ENCODE measurements at regions not wholly inside any gene's neighbourhood (a gene's known extent, or its start where the extent isn't known, plus 50 kb on each side); places are given as distances from the start of the nearest gene placed in this dataset.

GRCh38 chr9:129320575-129321285 lies 142.7 kb upstream of the IER5L start:
- WGBS, 2 donors = 8 to 14% methylated on average over 21 to 46 of the region's 46 CpGs
- Histone ChIP-seq H3K9me3 (no peaks in the 10 kb centered on the region), H3K36me3 (no peaks in the 10 kb centered on the region), H3K27me3 (no peaks in the 10 kb centered on the region), H3K4me1 (peaks cover 35 to 71% (median 41%) of the 10 kb centered on the region in 4 donors), H3K27ac (peak overlapping the region; percentile 77 to 91 (median 85)), H3K4me3 (peak overlapping the region in 3 of 4 donors; percentile 26 to 53 (median 45))
- DNase-seq (peak; percentile 82 to 90), ATAC-seq (ENCODE audit: low FRiP score in 2 of 2) (peak; percentile 73 to 78)
- peak in 2 of 4 donors; percentile 5 to 73 for TF ChIP-seq EP300 (IDR thresholded peaks at IDR 0.05)
- peak; percentile 48 to 62 for TF ChIP-seq POLR2AphosphoS5 (IDR thresholded peaks at IDR 0.05)
- TF ChIP-seq, protein P1, sequence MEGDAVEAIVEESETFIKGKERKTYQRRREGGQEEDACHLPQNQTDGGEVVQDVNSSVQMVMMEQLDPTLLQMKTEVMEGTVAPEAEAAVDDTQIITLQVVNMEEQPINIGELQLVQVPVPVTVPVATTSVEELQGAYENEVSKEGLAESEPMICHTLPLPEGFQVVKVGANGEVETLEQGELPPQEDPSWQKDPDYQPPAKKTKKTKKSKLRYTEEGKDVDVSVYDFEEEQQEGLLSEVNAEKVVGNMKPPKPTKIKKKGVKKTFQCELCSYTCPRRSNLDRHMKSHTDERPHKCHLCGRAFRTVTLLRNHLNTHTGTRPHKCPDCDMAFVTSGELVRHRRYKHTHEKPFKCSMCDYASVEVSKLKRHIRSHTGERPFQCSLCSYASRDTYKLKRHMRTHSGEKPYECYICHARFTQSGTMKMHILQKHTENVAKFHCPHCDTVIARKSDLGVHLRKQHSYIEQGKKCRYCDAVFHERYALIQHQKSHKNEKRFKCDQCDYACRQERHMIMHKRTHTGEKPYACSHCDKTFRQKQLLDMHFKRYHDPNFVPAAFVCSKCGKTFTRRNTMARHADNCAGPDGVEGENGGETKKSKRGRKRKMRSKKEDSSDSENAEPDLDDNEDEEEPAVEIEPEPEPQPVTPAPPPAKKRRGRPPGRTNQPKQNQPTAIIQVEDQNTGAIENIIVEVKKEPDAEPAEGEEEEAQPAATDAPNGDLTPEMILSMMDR (IDR thresholded peaks at IDR 0.05) = peak in 2 of 6 experiments; percentile 40 to 50
- TF ChIP-seq POLR2A (IDR thresholded peaks at IDR 0.05) = peak in 3 of 4 donors; percentile 43 to 77 (median 57)

GRCh38 chr9:129319938-129320481 lies 141.9 kb upstream of the IER5L start:
- ATAC-seq (ENCODE audit: low FRiP score in 2 of 2) = no peak
- peaks cover 35 to 78% (median 47%) of the 10 kb centered on the region in 4 donors for H3K4me1 ChIP-seq
- no peaks in the 10 kb centered on the region for H3K36me3 ChIP-seq
- peak overlapping the region; percentile 77 to 91 (median 85) for H3K27ac ChIP-seq
- peak in 1 of 2 donors; percentile 72 for DNase-seq
- WGBS, 2 donors = 32 to 50% methylated on average over 7 to 14 of the region's 14 CpGs
- H3K27me3 ChIP-seq = no peaks in the 10 kb centered on the region
- no peaks in the 10 kb centered on the region for H3K9me3 ChIP-seq
- no peak for TF ChIP-seq EP300 (IDR thresholded peaks at IDR 0.05)
- TF ChIP-seq, protein P1 (IDR thresholded peaks at IDR 0.05) = no peak
- no peak for TF ChIP-seq POLR2A (IDR thresholded peaks at IDR 0.05)
- no peak for TF ChIP-seq POLR2AphosphoS5 (IDR thresholded peaks at IDR 0.05)
- peak overlapping the region in 3 of 4 donors; percentile 26 to 53 (median 45) for H3K4me3 ChIP-seq

GRCh38 chr9:129319076-129319937 lies 141.2 kb upstream of the IER5L start:
- Histone ChIP-seq H3K27me3 (no peaks in the 10 kb centered on the region), H3K36me3 (no peaks in the 10 kb centered on the region), H3K4me1 (peaks cover 35 to 78% (median 48%) of the 10 kb centered on the region in 4 donors), H3K27ac (peak overlapping the region; percentile 77 to 91 (median 85)), H3K9me3 (no peaks in the 10 kb centered on the region), H3K4me3 (no peak overlapping the region)
- WGBS, 2 donors = 82 to 84% methylated on average over 25 to 30 of the region's 30 CpGs
- no peak for TF ChIP-seq POLR2A (IDR thresholded peaks at IDR 0.05)
- ATAC-seq (ENCODE audit: low FRiP score in 2 of 2) (no peak), DNase-seq (peak in 1 of 2 donors; percentile 17)

- peak overlapping the region in 3 of 4 donors; percentile 77 to 91 (median 87) for H3K27ac ChIP-seq
- H3K4me1 ChIP-seq = peaks cover 35 to 72% (median 48%) of the 10 kb centered on the region in 4 donors
- 81 to 88% methylated on average over 10 to 16 of the region's 16 CpGs for WGBS, 2 donors
- ATAC-seq (ENCODE audit: low FRiP score in 2 of 2) = no peak
- no peaks in the 10 kb centered on the region for H3K36me3 ChIP-seq
- DNase-seq = peak in 1 of 2 donors; percentile 19
- H3K4me3 ChIP-seq = no peak overlapping the region
- H3K27me3 ChIP-seq = no peaks in the 10 kb centered on the region
- no peaks in the 10 kb centered on the region for H3K9me3 ChIP-seq
- TF ChIP-seq EP300 (IDR thresholded peaks at IDR 0.05) = no peak
- no peak for TF ChIP-seq POLR2AphosphoS5 (IDR thresholded peaks at IDR 0.05)
- TF ChIP-seq POLR2A (IDR thresholded peaks at IDR 0.05) = no peak
- TF ChIP-seq, protein P1 (IDR thresholded peaks at IDR 0.05) = no peak
Observed at GRCh38 chr9:129318121-129319075, 140.3 kb upstream of the IER5L start.
